H9 (cell line): ENCODE measurements at regions not wholly inside any gene's neighbourhood (a gene's known extent, or its start where the extent isn't known, plus 50 kb on each side); places are given as distances from the start of the nearest gene placed in this dataset.

Source experiments
- DNase-seq: peaks from one replicate; pipeline ENCODE4 v3.0.0-alpha.2; 2017
- H2AFZ ChIP-seq: one replicate; pipeline ENCODE4 v1.6.1; 2013; ENCODE audit warnings: mild to moderate bottlenecking, low read length, control low read depth, moderate library complexity
- H2AK5ac ChIP-seq: 2 replicates; pipeline ENCODE4 v1.6.1; 2013; ENCODE audit warnings: low read length, control low read depth, mixed read lengths; ENCODE audit not compliant: insufficient read length
- H2BK120ac ChIP-seq: one replicate; pipeline ENCODE4 v1.6.1; 2013; ENCODE audit warnings: low read depth, mild to moderate bottlenecking, low read length, control low read depth, inconsistent platforms; ENCODE audit not compliant: poor library complexity, severe bottlenecking
- H2BK12ac ChIP-seq: 2 replicates; pipeline ENCODE4 v1.6.1; 2013; ENCODE audit warnings: low read length, control low read depth, mixed read lengths, low read depth; ENCODE audit not compliant: insufficient read length
- H2BK15ac ChIP-seq: 2 replicates; pipeline ENCODE4 v1.6.1; 2013; ENCODE audit warnings: low read depth, low read length, control low read depth
- H2BK20ac ChIP-seq: one replicate; pipeline ENCODE4 v1.6.1; 2013; ENCODE audit warnings: low read depth, mild to moderate bottlenecking, low read length, control low read depth, inconsistent platforms; ENCODE audit not compliant: poor library complexity, severe bottlenecking
- H2BK5ac ChIP-seq: 2 replicates; pipeline ENCODE4 v1.6.1; 2013; ENCODE audit warnings: low read length, control low read depth, mixed read lengths; ENCODE audit not compliant: insufficient read length
- H3K14ac ChIP-seq: 2 replicates; pipeline ENCODE4 v1.6.1; 2013; ENCODE audit warnings: low read length, control low read depth; ENCODE audit not compliant: insufficient read depth
- H3K18ac ChIP-seq: 2 replicates; pipeline ENCODE4 v1.6.1; 2013; ENCODE audit warnings: low read depth, mild to moderate bottlenecking, mixed read lengths, low read length, control low read depth; ENCODE audit not compliant: insufficient read length
- H3K23ac ChIP-seq: 2 replicates; pipeline ENCODE4 v1.6.1; 2013; ENCODE audit warnings: low read length, control low read depth, mixed read lengths, low read depth; ENCODE audit not compliant: insufficient read length
- H3K23me2 ChIP-seq: 2 replicates; pipeline ENCODE4 v1.6.1; 2013; ENCODE audit warnings: low read depth, mild to moderate bottlenecking, mixed read lengths, low read length, control low read depth; ENCODE audit not compliant: insufficient read length, poor library complexity, severe bottlenecking
- H3K27ac ChIP-seq: 2 replicates; pipeline ENCODE4 v1.5.1; 2013; ENCODE audit warnings: low read length, control low read depth, mixed read lengths, low read depth; ENCODE audit not compliant: insufficient read length
- H3K27me3 ChIP-seq: 2 replicates; pipeline ENCODE4 v1.6.1; 2013; ENCODE audit warnings: low read length, control low read depth, inconsistent platforms; ENCODE audit not compliant: insufficient read depth
- H3K4ac ChIP-seq: 2 replicates; pipeline ENCODE4 v1.6.1; 2013; ENCODE audit warnings: low read depth, mild to moderate bottlenecking, control low read depth, inconsistent platforms, low read length, moderate library complexity
- H3K4me1 ChIP-seq: 2 replicates; pipeline ENCODE4 v1.6.1; 2013; ENCODE audit warnings: low read length, control low read depth, inconsistent platforms; ENCODE audit not compliant: insufficient read depth
- H3K4me2 ChIP-seq: 2 replicates; pipeline ENCODE4 v1.6.1; 2013; ENCODE audit warnings: low read length, control low read depth, mixed read lengths; ENCODE audit not compliant: insufficient read length, insufficient read depth
- H3K56ac ChIP-seq: 2 replicates; pipeline ENCODE4 v1.6.1; 2013; ENCODE audit warnings: low read depth, mild to moderate bottlenecking, mixed read lengths, low read length, control low read depth; ENCODE audit not compliant: insufficient read length
- H3K79me1 ChIP-seq: 2 replicates; pipeline ENCODE4 v1.6.1; 2013; ENCODE audit warnings: low read depth, mild to moderate bottlenecking, moderate library complexity, low read length, control low read depth, inconsistent platforms; ENCODE audit not compliant: insufficient read depth, poor library complexity, severe bottlenecking
- H3K79me2 ChIP-seq: 2 replicates; pipeline ENCODE4 v1.6.1; 2013; ENCODE audit warnings: low read length, control low read depth, inconsistent platforms; ENCODE audit not compliant: insufficient read depth
- H3K9ac ChIP-seq: 2 replicates; pipeline ENCODE4 v1.6.1; 2013; ENCODE audit warnings: low read length, control low read depth, mixed read lengths; ENCODE audit not compliant: insufficient read length; ENCODE audit errors: extremely low read depth
- H3K9me3 ChIP-seq: one replicate; pipeline ENCODE4 v1.6.1; 2013; ENCODE audit warnings: low read depth, low read length, inconsistent platforms; ENCODE audit not compliant: control insufficient read depth
- H3T11ph ChIP-seq: one replicate; pipeline ENCODE4 v1.6.1; 2013; ENCODE audit warnings: mild to moderate bottlenecking, low read length, control low read depth, inconsistent platforms
- H4K20me1 ChIP-seq: one replicate; pipeline ENCODE4 v1.6.1; 2013; ENCODE audit not compliant: control insufficient read depth, insufficient read length, insufficient read depth
- H4K5ac ChIP-seq: 2 replicates; pipeline ENCODE4 v1.6.1; 2013; ENCODE audit warnings: low read depth, mild to moderate bottlenecking, mixed read lengths, low read length, control low read depth; ENCODE audit not compliant: insufficient read length
- H4K8ac ChIP-seq: replicated peaks from 2 replicates; pipeline ENCODE4 v1.6.1; 2013; ENCODE audit warnings: low read length, control low read depth, mixed read lengths, low read depth; ENCODE audit not compliant: insufficient read length
- H4K91ac ChIP-seq: 2 replicates; pipeline ENCODE4 v1.6.1; 2013; ENCODE audit warnings: low read depth, mild to moderate bottlenecking, moderate library complexity, mixed read lengths, low read length, control low read depth; ENCODE audit not compliant: insufficient read length
- H3K27ac Mint-ChIP-seq, 3 experiments: 2 replicates in 2 of 3; 3 replicates in 1 of 3; pipeline ENCODE4 v1.8.0; 2020 to 2021; ENCODE audit warnings: mixed read lengths in 3 of 3, mild to moderate bottlenecking in 1 of 3, moderate library complexity in 1 of 3
- H3K27me3 Mint-ChIP-seq: 2 replicates; pipeline ENCODE4 v1.8.0; 2021; ENCODE audit warnings: low read depth, mild to moderate bottlenecking, moderate library complexity, mixed read lengths
- H3K36me3 Mint-ChIP-seq, 3 experiments: 2 replicates in 2 of 3; 3 replicates in 1 of 3; pipeline ENCODE4 v1.8.0; 2020 to 2021; ENCODE audit warnings: low read depth in 3 of 3, mixed read lengths in 3 of 3; ENCODE audit not compliant: insufficient read depth in 1 of 3
- H3K4me1 Mint-ChIP-seq, 2 experiments: 2 replicates each; pipeline ENCODE4 v1.8.0; 2020; ENCODE audit warnings: mixed read lengths in 2 of 2
- H3K4me3 Mint-ChIP-seq, 2 experiments: 2 replicates in 1 of 2; 3 replicates in 1 of 2; pipeline ENCODE4 v1.8.0; 2020 to 2021; ENCODE audit warnings: mild to moderate bottlenecking in 2 of 2, mixed read lengths in 2 of 2, moderate library complexity in 1 of 2
- H3K9me3 Mint-ChIP-seq, 2 experiments: 2 replicates in 1 of 2; 3 replicates in 1 of 2; pipeline ENCODE4 v1.8.0; 2020; ENCODE audit warnings: mild to moderate bottlenecking in 2 of 2, mixed read lengths in 2 of 2, moderate library complexity in 1 of 2
- CTCF ChIP-seq: fragments of 200-600 bp; sonication (generic); conservative IDR thresholded peaks from 3 replicates; pipeline ENCODE4 v1.8.0; 2021; ENCODE audit warnings: antibody characterized with exemption, mild to moderate bottlenecking
- WGBS: extraction: QIAGEN DNeasy Blood & Tissue Kit; methylation state at CpG from one replicate; pipeline ENCODE4 v1.1.7; 2013; ENCODE audit warnings: missing lambda C conversion rate, low lambda C conversion rate, mixed read lengths; ENCODE audit not compliant: insufficient read length; ENCODE audit errors: extremely low coverage; 5-methylcytosine and 5-hydroxymethylcytosine counted together

DNA sequence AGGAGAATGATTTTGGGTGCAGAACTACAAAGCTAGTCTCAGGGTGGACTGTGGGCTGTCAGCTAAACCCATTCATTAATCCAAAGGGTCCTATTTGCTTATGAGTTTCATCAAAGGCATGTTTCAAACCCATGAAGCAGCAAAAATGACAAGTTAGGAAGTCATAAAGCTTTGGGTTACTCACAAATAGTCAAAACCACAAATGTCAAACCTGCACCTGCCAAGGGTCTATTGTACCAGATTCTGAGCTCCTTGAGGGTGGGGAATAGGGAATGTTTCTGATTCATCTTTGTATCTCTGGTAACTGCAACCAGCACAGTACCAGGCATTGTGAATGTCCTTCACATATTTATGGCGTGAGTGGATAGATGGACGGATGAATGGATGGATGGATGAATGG is 317.7 kb downstream of the MAF start:
- Mint-ChIP-seq H3K27ac (no peak overlapping the region), H3K4me1 (peaks cover 23 to 35% of the 10 kb centered on the region in 2 experiments), H3K27me3 (peaks cover 7% of the 10 kb centered on the region), H3K4me3 (no peak overlapping the region), H3K9me3 (no peaks in the 10 kb centered on the region), H3K36me3 (no peaks in the 10 kb centered on the region)
- no peak for DNase-seq
- no peak overlapping the region for H4K5ac ChIP-seq
- H3K4ac ChIP-seq: no peak overlapping the region
- no peak overlapping the region for H3T11ph ChIP-seq
- H3K23me2 ChIP-seq: no peaks in the 10 kb centered on the region
- no peak overlapping the region for H2BK120ac ChIP-seq
- H3K27me3 ChIP-seq: no peaks in the 10 kb centered on the region
- H2AK5ac ChIP-seq: no peak overlapping the region
- H3K56ac ChIP-seq: no peak overlapping the region
- H3K79me1 ChIP-seq: no peaks in the 10 kb centered on the region
- no peak overlapping the region for H2BK20ac ChIP-seq
- no peak overlapping the region for H3K9ac ChIP-seq
- H2AFZ ChIP-seq: no peak overlapping the region
- no peak overlapping the region for H2BK5ac ChIP-seq
- H4K8ac ChIP-seq: no peak overlapping the region
- no peak overlapping the region for H4K91ac ChIP-seq
- H2BK12ac ChIP-seq: no peak overlapping the region
- no peak overlapping the region for H3K23ac ChIP-seq
- H2BK15ac ChIP-seq: no peak overlapping the region
- H3K27ac ChIP-seq: no peak overlapping the region
- H3K79me2 ChIP-seq: no peaks in the 10 kb centered on the region
- no peak overlapping the region for H3K14ac ChIP-seq
- H3K9me3 ChIP-seq: no peaks in the 10 kb centered on the region
- no peak for TF ChIP-seq CTCF
- H3K4me1 ChIP-seq: peaks cover 5% of the 10 kb centered on the region
- H3K18ac ChIP-seq: no peak overlapping the region
- H3K4me2 ChIP-seq: no peak overlapping the region
- H4K20me1 ChIP-seq: no peaks in the 10 kb centered on the region
- WGBS: no CpG with 5 or more reads among the region's 2 CpGs
